ENCODE measurements at regions not wholly inside any gene's neighbourhood (a gene's known extent, or its start where the extent isn't known, plus 50 kb on each side); places are given as distances from the start of the nearest gene placed in this dataset.

- Histone ChIP-seq H3K27me3 (ENCODE audit: control insufficient read depth, insufficient read depth, low read length) (no peaks in the 10 kb centered on the region), H3K36me3 (ENCODE audit: control insufficient read depth, insufficient read depth, low read length) (no peaks in the 10 kb centered on the region), H3K4me3 (ENCODE audit: low read depth, low read length) (no peak overlapping the region)
- TF ChIP-seq CTCF (IDR thresholded peaks at IDR 0.05; ENCODE audit: insufficient read depth, low read length, poor library complexity, severe bottlenecking) = no peak
- no peak for DNase-seq (ENCODE audit: low read depth)
Measured at GRCh38 chr3:35408882-35409281, 230.4 kb upstream of the ARPP21 start.

DNA sequence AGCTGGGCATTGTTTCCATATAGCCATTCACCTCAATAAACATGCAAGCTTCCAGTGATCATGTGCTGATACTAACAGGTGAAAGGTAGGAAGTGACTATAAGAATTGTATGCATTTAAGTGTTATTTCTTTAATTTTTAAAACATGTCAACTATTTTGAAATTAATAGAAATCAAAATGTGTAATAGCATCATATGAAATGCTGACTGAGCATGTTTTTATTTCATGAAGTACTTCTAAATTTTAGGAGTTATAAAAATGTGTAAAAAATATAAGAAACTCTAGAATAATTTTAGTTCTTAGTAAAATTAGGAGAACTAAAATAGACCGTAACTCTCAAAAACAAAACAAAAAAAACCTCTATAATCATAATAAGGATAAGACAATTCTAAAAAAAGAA lies 229.3 kb upstream of the ARPP21 start:
- Histone ChIP-seq H3K36me3 (ENCODE audit: control insufficient read depth, insufficient read depth, low read length) (no peaks in the 10 kb centered on the region), H3K4me3 (ENCODE audit: low read depth, low read length) (no peak overlapping the region), H3K27me3 (ENCODE audit: control insufficient read depth, insufficient read depth, low read length) (no peaks in the 10 kb centered on the region)
- TF ChIP-seq CTCF (IDR thresholded peaks at IDR 0.05; ENCODE audit: insufficient read depth, low read length, poor library complexity, severe bottlenecking) = no peak
- DNase-seq (ENCODE audit: low read depth) = no peak

- DNase-seq (ENCODE audit: low read depth) = no peak
- no peak overlapping the region for H3K4me3 ChIP-seq (ENCODE audit: low read depth, low read length)
- H3K36me3 ChIP-seq (ENCODE audit: control insufficient read depth, insufficient read depth, low read length) = no peaks in the 10 kb centered on the region
- H3K27me3 ChIP-seq (ENCODE audit: control insufficient read depth, insufficient read depth, low read length) = no peaks in the 10 kb centered on the region
- no peak for TF ChIP-seq CTCF (IDR thresholded peaks at IDR 0.05; ENCODE audit: insufficient read depth, low read length, poor library complexity, severe bottlenecking)
Measured at GRCh38 chr3:35413483-35413882, 225.8 kb upstream of the ARPP21 start.

- TF ChIP-seq CTCF (IDR thresholded peaks at IDR 0.05; ENCODE audit: insufficient read depth, low read length, poor library complexity, severe bottlenecking) = no peak
- H3K27me3 ChIP-seq (ENCODE audit: control insufficient read depth, insufficient read depth, low read length) = no peaks in the 10 kb centered on the region
- H3K4me3 ChIP-seq (ENCODE audit: low read depth, low read length) = no peak overlapping the region
- no peaks in the 10 kb centered on the region for H3K36me3 ChIP-seq (ENCODE audit: control insufficient read depth, insufficient read depth, low read length)
- no peak for DNase-seq (ENCODE audit: low read depth)
Measured at GRCh38 chr3:35417080-35417479, 222.2 kb upstream of the ARPP21 start.

- Histone ChIP-seq H3K36me3 (ENCODE audit: control insufficient read depth, insufficient read depth, low read length) (no peaks in the 10 kb centered on the region), H3K27me3 (ENCODE audit: control insufficient read depth, insufficient read depth, low read length) (no peaks in the 10 kb centered on the region), H3K4me3 (ENCODE audit: low read depth, low read length) (no peak overlapping the region)
- TF ChIP-seq CTCF (IDR thresholded peaks at IDR 0.05; ENCODE audit: insufficient read depth, low read length, poor library complexity, severe bottlenecking) = no peak
- DNase-seq (ENCODE audit: low read depth) = no peak
Measured at GRCh38 chr3:35422101-35422500, 217.2 kb upstream of the ARPP21 start.

GRCh38 chr3:35422836-35423601 lies 216.3 kb upstream of the ARPP21 start:
- no peak for TF ChIP-seq CTCF (IDR thresholded peaks at IDR 0.05; ENCODE audit: insufficient read depth, low read length, poor library complexity, severe bottlenecking)
- no peak overlapping the region for H3K4me3 ChIP-seq (ENCODE audit: low read depth, low read length)
- no peak for DNase-seq (ENCODE audit: low read depth)
- H3K36me3 ChIP-seq (ENCODE audit: control insufficient read depth, insufficient read depth, low read length) = no peaks in the 10 kb centered on the region
- H3K27me3 ChIP-seq (ENCODE audit: control insufficient read depth, insufficient read depth, low read length) = no peaks in the 10 kb centered on the region
